CD4-positive, alpha-beta T cell treated with Interferon gamma for 1 hour (primary cell): ENCODE measurements at regions not wholly inside any gene's neighbourhood (a gene's known extent, or its start where the extent isn't known, plus 50 kb on each side); places are given as distances from the start of the nearest gene placed in this dataset.

ENCODE experiments used
- DNase-seq: peaks from one replicate; pipeline ENCODE4 v3.0.0-alpha.2; 2020

GRCh38 chr2:195395362-195395761, 261.7 kb upstream of the SLC39A10 start:
- DNase-seq: no peak

GRCh38 chr2:195392446-195393336, 264.3 kb upstream of the SLC39A10 start:
- DNase-seq: no peak

- DNase-seq: no peak
Observed at GRCh38 chr2:195390686-195391321, 266.2 kb upstream of the SLC39A10 start.

- DNase-seq: no peak
Observed at GRCh38 chr2:195388028-195388427, 269.0 kb upstream of the SLC39A10 start.

GRCh38 chr2:195382186-195382585, 274.8 kb upstream of the SLC39A10 start:
- peak; percentile 9 for DNase-seq

GRCh38 chr2:195370167-195370943, 286.7 kb upstream of the SLC39A10 start:
- no peak for DNase-seq

GRCh38 chr2:195369218-195369587, 287.8 kb upstream of the SLC39A10 start:
- DNase-seq: no peak

GRCh38 chr2:195368249-195369217, 288.5 kb upstream of the SLC39A10 start:
- DNase-seq: no peak

GRCh38 chr2:195367809-195368208, 289.2 kb upstream of the SLC39A10 start:
- DNase-seq: no peak

GRCh38 chr2:195364015-195364965, 292.7 kb upstream of the SLC39A10 start:
- DNase-seq: no peak

- no peak for DNase-seq
Observed at GRCh38 chr2:195363496-195363895, 293.5 kb upstream of the SLC39A10 start.

- no peak for DNase-seq
Observed at GRCh38 chr2:195360242-195360641, 296.8 kb upstream of the SLC39A10 start.

- no peak for DNase-seq
Observed at GRCh38 chr2:195359043-195359735, 297.8 kb upstream of the SLC39A10 start.

- DNase-seq: no peak
Observed at GRCh38 chr2:195356920-195357440, 300.0 kb upstream of the SLC39A10 start.

- DNase-seq: no peak
Observed at GRCh38 chr2:195356026-195356425, 301.0 kb upstream of the SLC39A10 start.

- DNase-seq: no peak
Observed at GRCh38 chr2:195352581-195352980, 304.4 kb upstream of the SLC39A10 start.

GRCh38 chr2:195343942-195344530, 313.0 kb upstream of the SLC39A10 start:
- no peak for DNase-seq

GRCh38 chr2:195343540-195343939, 313.5 kb upstream of the SLC39A10 start:
- no peak for DNase-seq

- no peak for DNase-seq
Observed at GRCh38 chr2:195342061-195342460, 315.0 kb upstream of the SLC39A10 start.

- DNase-seq: no peak
Observed at GRCh38 chr2:195338856-195339255, 318.2 kb upstream of the SLC39A10 start.
